B cell (primary cell): ENCODE measurements at regions not wholly inside any gene's neighbourhood (a gene's known extent, or its start where the extent isn't known, plus 50 kb on each side); places are given as distances from the start of the nearest gene placed in this dataset.

Source experiments
- ATAC-seq: fragments of 200-7000 bp; cut with Tn5 transposase; one replicate; pipeline ENCODE4 v1.10.0; 2021; ENCODE audit warnings: low read depth, mild to moderate bottlenecking, moderate number of reproducible peaks, moderate library complexity
- CTCF ChIA-PET: fragments of 350-600 bp; sonication (Branson Sonifier 250); formaldehyde crosslinking; loops from one replicate; lab custom pipeline; 2021; ENCODE audit warnings: antibody characterized with exemption, inconsistent platforms; lab: Charles Lee
- POLR2A ChIA-PET: fragments of 350-600 bp; sonication (Branson Sonifier 250); formaldehyde crosslinking; loops from one replicate; lab custom pipeline; 2021; ENCODE audit warnings: antibody characterized with exemption; lab: Charles Lee
- DNase-seq: peaks from one replicate; pipeline ENCODE4 v3.0.0; 2013
- H2AFZ ChIP-seq: 2 replicates; pipeline ENCODE4 v1.6.1; 2012; ENCODE audit warnings: mild to moderate bottlenecking, low read depth, low read length; ENCODE audit not compliant: insufficient read depth, poor library complexity, severe bottlenecking
- H3K27ac ChIP-seq, 2 donors: 1 replicate in 1 of 2; 2 replicates in 1 of 2; pipeline ENCODE4 v1.5.1; 2012 to 2013; ENCODE audit warnings: low read length in 2 of 2, mild to moderate bottlenecking in 2 of 2, moderate library complexity in 1 of 2
- H3K27me3 ChIP-seq, 4 experiments: fragments of 200-600 bp in 1 of 4; sonication (generic) in 1 of 4; replicated peaks in 1 of 4; 1 replicate in 2 of 4; 2 replicates in 2 of 4; pipeline versions ENCODE4 v1.6.1 to v1.7.0; 2013 to 2016; ENCODE audit warnings: low read length in 3 of 4, mild to moderate bottlenecking in 2 of 4, mixed read lengths in 1 of 4, moderate library complexity in 1 of 4; ENCODE audit not compliant: insufficient read depth in 4 of 4, control insufficient read depth in 3 of 4; ENCODE audit errors: control extremely low read depth in 1 of 4
- H3K36me3 ChIP-seq, 2 experiments: replicated peaks in 1 of 2; 1 replicate in 1 of 2; 2 replicates in 1 of 2; pipeline versions ENCODE4 v1.6.1 to v1.7.1; 2013; ENCODE audit warnings: low read length in 1 of 2; ENCODE audit not compliant: insufficient read depth in 2 of 2, control insufficient read depth in 1 of 2; ENCODE audit errors: control extremely low read depth in 1 of 2, extremely low read depth in 1 of 2
- H3K4me1 ChIP-seq, 2 donors: fragments of 200-600 bp in 1 of 2; sonication (generic) in 1 of 2; 1 replicate in 1 of 2; 2 replicates in 1 of 2; pipeline versions ENCODE4 v1.5.1 to v1.6.1; 2013 to 2017; ENCODE audit warnings: low read length in 2 of 2; ENCODE audit not compliant: control insufficient read depth in 2 of 2, insufficient read depth in 2 of 2
- H3K4me2 ChIP-seq: replicated peaks from 2 replicates; pipeline ENCODE3; 2012; ENCODE audit warnings: mild to moderate bottlenecking, low read depth, low read length; ENCODE audit not compliant: poor library complexity, severe bottlenecking
- H3K4me3 ChIP-seq, 5 experiments: fragments of 200-600 bp in 1 of 5; sonication (generic) in 1 of 5; 1 replicate in 3 of 5; 2 replicates in 2 of 5; pipeline versions ENCODE4 v1.5.1 to v1.7.0; 2011 to 2016; ENCODE audit warnings: low read length in 4 of 5, mild to moderate bottlenecking in 4 of 5, low read depth in 2 of 5, control low read depth in 1 of 5, moderate library complexity in 1 of 5; ENCODE audit not compliant: insufficient read depth in 1 of 5; ENCODE audit errors: control extremely low read depth in 1 of 5, extremely low read depth in 1 of 5
- H3K79me2 ChIP-seq: fragments of 200-600 bp; sonication (generic); one replicate; pipeline ENCODE4 v1.6.0; 2016; ENCODE audit warnings: low read length; ENCODE audit not compliant: control insufficient read depth, insufficient read depth
- H3K9ac ChIP-seq: fragments of 200-600 bp; sonication (generic); 2 replicates; pipeline ENCODE4 v1.6.1; 2017; ENCODE audit warnings: mild to moderate bottlenecking, low read length, moderate library complexity
- H3K9me3 ChIP-seq, 3 donors: one replicate each; pipeline versions ENCODE4 v1.6.1 to v1.7.1; 2013; ENCODE audit warnings: low read length in 2 of 3; ENCODE audit not compliant: control insufficient read depth in 2 of 3, insufficient read depth in 1 of 3; ENCODE audit errors: control extremely low read depth in 1 of 3
- H4K20me1 ChIP-seq: 2 replicates; pipeline ENCODE4 v1.6.0; 2012; ENCODE audit warnings: mild to moderate bottlenecking, low read length; ENCODE audit not compliant: insufficient read depth, control insufficient read depth, poor library complexity, severe bottlenecking
- H3K27ac Mint-ChIP-seq: one replicate; pipeline ENCODE4 v1.8.0; 2021; ENCODE audit warnings: mixed read lengths
- H3K27me3 Mint-ChIP-seq: one replicate; pipeline ENCODE4 v1.8.0; 2021; ENCODE audit warnings: mixed read lengths
- H3K4me1 Mint-ChIP-seq: one replicate; pipeline ENCODE4 v1.8.0; 2021; ENCODE audit warnings: mixed read lengths
- H3K4me3 Mint-ChIP-seq: one replicate; pipeline ENCODE4 v1.8.0; 2021; ENCODE audit warnings: mixed read lengths
- H3K9me3 Mint-ChIP-seq: one replicate; pipeline ENCODE4 v1.8.0; 2022; ENCODE audit warnings: mixed read lengths; ENCODE audit not compliant: insufficient read depth
- EZH2 ChIP-seq: IDR thresholded peaks from 2 replicates; pipeline ENCODE4 v1.6.1; 2012; ENCODE audit warnings: borderline replicate concordance, low read depth, mild to moderate bottlenecking, moderate library complexity, low read length; ENCODE audit not compliant: insufficient read depth, poor library complexity, severe bottlenecking
- WGBS: methylation state at CpG from one replicate; pipeline ENCODE4 v1.1.5; 2013; ENCODE audit warnings: missing lambda C conversion rate; ENCODE audit not compliant: insufficient coverage; 5-methylcytosine and 5-hydroxymethylcytosine counted together
- intact Hi-C: fragments of 100-400 bp; cut with micrococcal nuclease; formaldehyde crosslinking; loops from one replicate; pipeline ENCODE4 v1.10.0; 2022
- TF ChIP-seq, protein P1 (sequence below): fragments of 200-600 bp; IDR thresholded peaks from one replicate; pipeline ENCODE4 v1.8.0; 2022; ENCODE audit warnings: antibody characterized with exemption, mild to moderate bottlenecking

GRCh38 chr19:30668521-30669155 lies 296.5 kb downstream of the ZNF536 start:
- Mint-ChIP-seq H3K27me3 (peaks cover 8% of the 10 kb centered on the region), H3K4me1 (no peaks in the 10 kb centered on the region), H3K27ac (no peak overlapping the region), H3K4me3 (no peak overlapping the region), H3K9me3 (no peaks in the 10 kb centered on the region)
- no peak overlapping the region for H3K9ac ChIP-seq
- no peak overlapping the region for H3K4me3 ChIP-seq
- no peak for ATAC-seq
- DNase-seq: no peak
- TF ChIP-seq EZH2: no peak
- TF ChIP-seq, protein P1, sequence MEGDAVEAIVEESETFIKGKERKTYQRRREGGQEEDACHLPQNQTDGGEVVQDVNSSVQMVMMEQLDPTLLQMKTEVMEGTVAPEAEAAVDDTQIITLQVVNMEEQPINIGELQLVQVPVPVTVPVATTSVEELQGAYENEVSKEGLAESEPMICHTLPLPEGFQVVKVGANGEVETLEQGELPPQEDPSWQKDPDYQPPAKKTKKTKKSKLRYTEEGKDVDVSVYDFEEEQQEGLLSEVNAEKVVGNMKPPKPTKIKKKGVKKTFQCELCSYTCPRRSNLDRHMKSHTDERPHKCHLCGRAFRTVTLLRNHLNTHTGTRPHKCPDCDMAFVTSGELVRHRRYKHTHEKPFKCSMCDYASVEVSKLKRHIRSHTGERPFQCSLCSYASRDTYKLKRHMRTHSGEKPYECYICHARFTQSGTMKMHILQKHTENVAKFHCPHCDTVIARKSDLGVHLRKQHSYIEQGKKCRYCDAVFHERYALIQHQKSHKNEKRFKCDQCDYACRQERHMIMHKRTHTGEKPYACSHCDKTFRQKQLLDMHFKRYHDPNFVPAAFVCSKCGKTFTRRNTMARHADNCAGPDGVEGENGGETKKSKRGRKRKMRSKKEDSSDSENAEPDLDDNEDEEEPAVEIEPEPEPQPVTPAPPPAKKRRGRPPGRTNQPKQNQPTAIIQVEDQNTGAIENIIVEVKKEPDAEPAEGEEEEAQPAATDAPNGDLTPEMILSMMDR: no peak
- H3K9me3 ChIP-seq: peaks cover 0 to 10% (median 0%) of the 10 kb centered on the region in 3 donors
- POLR2A ChIA-PET: no interaction called here
- no peaks in the 10 kb centered on the region for H4K20me1 ChIP-seq
- no peak overlapping the region for H3K4me2 ChIP-seq
- no peak overlapping the region for H2AFZ ChIP-seq
- H3K27me3 ChIP-seq: peaks cover 0 to 30% (median 0%) of the 10 kb centered on the region in 4 experiments
- no peaks in the 10 kb centered on the region for H3K36me3 ChIP-seq
- intact Hi-C loops: no loop called here
- no peak overlapping the region for H3K27ac ChIP-seq
- WGBS: 70% methylated on average over 13 of the region's 16 CpGs
- CTCF ChIA-PET: interaction anchor here (1.1 to 1.4 kb wide), 3 partner anchors 16 to 1556 kb away, joined by 3 read pairs; no protein-coding TSS in a partner anchor
- no peaks in the 10 kb centered on the region for H3K4me1 ChIP-seq
- no peaks in the 10 kb centered on the region for H3K79me2 ChIP-seq

DNA sequence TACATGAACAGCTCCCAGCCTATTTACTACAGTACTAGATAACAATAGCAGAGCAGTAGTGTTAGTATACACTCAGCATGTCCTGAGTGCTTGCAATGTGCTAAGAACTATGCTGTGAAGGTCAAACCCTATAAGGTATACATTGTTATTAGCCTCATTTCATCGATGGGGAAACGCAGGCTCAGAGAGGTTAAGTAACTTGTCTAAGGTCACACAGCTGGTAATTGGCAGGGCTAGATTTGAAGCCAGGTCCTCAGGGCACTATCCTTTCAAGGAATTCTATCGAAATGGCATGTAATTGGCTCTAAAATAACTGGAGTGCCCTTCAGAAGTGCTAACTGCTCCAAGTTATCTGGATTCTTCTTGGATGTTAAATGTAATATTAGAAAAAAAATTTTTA lies 295.6 kb downstream of the ZNF536 start:
- POLR2A ChIA-PET: no interaction called here
- Histone ChIP-seq H3K79me2 (no peaks in the 10 kb centered on the region), H3K4me3 (no peak overlapping the region), H3K4me2 (no peak overlapping the region), H2AFZ (no peak overlapping the region), H4K20me1 (no peaks in the 10 kb centered on the region), H3K27ac (no peak overlapping the region), H3K27me3 (peaks cover 0 to 30% (median 0%) of the 10 kb centered on the region in 4 experiments), H3K4me1 (no peaks in the 10 kb centered on the region), H3K9ac (no peak overlapping the region), H3K9me3 (peaks cover 0 to 7% (median 0%) of the 10 kb centered on the region in 3 donors), H3K36me3 (no peaks in the 10 kb centered on the region)
- ATAC-seq (no peak), DNase-seq (no peak)
- Mint-ChIP-seq H3K9me3 (no peaks in the 10 kb centered on the region), H3K27me3 (peaks cover 8% of the 10 kb centered on the region), H3K4me3 (no peak overlapping the region), H3K27ac (no peak overlapping the region), H3K4me1 (no peaks in the 10 kb centered on the region)
- intact Hi-C loops: no loop called here
- CTCF ChIA-PET: interaction anchor here (0.9 to 1.7 kb wide), 4 partner anchors 15 to 1557 kb away, joined by 3 to 13 read pairs (median 4); no protein-coding TSS in a partner anchor
- 82% methylated on average over 2 of the region's 3 CpGs for WGBS
- TF ChIP-seq, protein P1: no peak
- no peak for TF ChIP-seq EZH2
